IPS-20b (cell line): ENCODE measurements at regions not wholly inside any gene's neighbourhood (a gene's known extent, or its start where the extent isn't known, plus 50 kb on each side); places are given as distances from the start of the nearest gene placed in this dataset.

Experiments
- H3K27ac ChIP-seq: one replicate; pipeline ENCODE4 v1.5.1; 2013; ENCODE audit warnings: low read length
- H3K27me3 ChIP-seq: 2 replicates; pipeline ENCODE4 v1.6.1; 2013; ENCODE audit warnings: mild to moderate bottlenecking, low read length, inconsistent platforms; ENCODE audit not compliant: insufficient read depth
- H3K36me3 ChIP-seq: 2 replicates; pipeline ENCODE4 v1.6.1; 2013; ENCODE audit warnings: low read depth, mild to moderate bottlenecking, inconsistent platforms, low read length, moderate library complexity; ENCODE audit not compliant: insufficient read depth
- H3K4me1 ChIP-seq: 2 replicates; pipeline ENCODE4 v1.6.1; 2013; ENCODE audit warnings: mild to moderate bottlenecking, control low read depth, inconsistent platforms, low read length, moderate library complexity; ENCODE audit not compliant: insufficient read depth
- H3K4me3 ChIP-seq: 2 replicates; pipeline ENCODE4 v1.5.1; 2013; ENCODE audit warnings: mild to moderate bottlenecking, low read length, inconsistent platforms
- H3K9ac ChIP-seq: 2 replicates; pipeline ENCODE4 v1.6.1; 2013; ENCODE audit warnings: low read depth, mild to moderate bottlenecking, inconsistent platforms, low read length, moderate library complexity
- H3K9me3 ChIP-seq: 2 replicates; pipeline ENCODE4 v1.6.1; 2013; ENCODE audit warnings: mild to moderate bottlenecking, low read depth, low read length, inconsistent platforms; ENCODE audit not compliant: insufficient read depth

GRCh38 chr10:123604506-123604905 lies 61.6 kb upstream of the GPR26 start:
- no peak overlapping the region for H3K9ac ChIP-seq

DNA sequence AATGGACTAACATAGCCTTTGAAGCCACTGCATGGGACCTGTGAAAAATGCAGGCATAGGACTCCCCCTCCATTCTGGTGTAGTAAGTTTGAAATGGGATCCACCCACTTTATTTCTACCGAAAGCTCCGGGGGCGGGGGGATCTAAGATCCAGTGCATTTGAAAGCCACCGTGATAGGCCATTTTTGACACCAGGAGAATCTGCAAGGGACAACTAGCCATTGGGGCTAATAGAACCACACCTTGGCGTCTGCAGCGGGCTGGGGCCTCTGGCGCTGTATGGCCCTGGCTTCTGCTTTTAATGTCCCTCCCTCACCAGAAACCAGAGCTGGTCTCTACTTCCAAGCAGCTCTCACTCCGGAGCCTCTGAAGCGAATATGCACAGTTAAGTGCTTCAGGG lies 60.1 kb upstream of the GPR26 start:
- Histone ChIP-seq H3K27ac (no peak overlapping the region), H3K4me1 (peaks cover 39% of the 10 kb centered on the region), H3K9me3 (no peaks in the 10 kb centered on the region), H3K36me3 (no peaks in the 10 kb centered on the region), H3K4me3 (no peak overlapping the region), H3K9ac (no peak overlapping the region), H3K27me3 (no peaks in the 10 kb centered on the region)

More at GRCh38 chr10:123604506-123604905, 61.6 kb upstream of the GPR26 start:
- H3K27ac ChIP-seq = no peak overlapping the region
- no peaks in the 10 kb centered on the region for H3K9me3 ChIP-seq
- no peaks in the 10 kb centered on the region for H3K36me3 ChIP-seq
- H3K27me3 ChIP-seq = no peaks in the 10 kb centered on the region
- peaks cover 39% of the 10 kb centered on the region for H3K4me1 ChIP-seq
- no peak overlapping the region for H3K4me3 ChIP-seq

DNA sequence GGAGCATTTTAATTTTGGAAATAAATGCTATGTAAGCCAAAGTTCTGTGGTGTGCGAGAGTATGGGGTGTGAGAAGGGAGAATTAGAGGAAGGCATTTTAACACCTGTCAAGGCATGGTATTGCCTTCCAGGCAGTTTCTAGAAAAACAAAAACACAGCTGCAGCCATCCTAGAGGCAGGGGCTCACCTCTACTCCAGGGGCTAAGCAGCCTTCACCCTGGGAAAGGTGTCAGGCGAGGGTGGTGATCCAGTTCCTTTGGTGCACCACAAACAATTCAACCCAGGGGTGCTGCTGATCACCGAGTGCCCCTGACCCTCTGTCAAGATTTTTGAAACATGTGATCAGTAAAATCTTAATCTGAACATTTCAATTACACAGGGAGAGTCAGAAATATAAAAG lies 59.2 kb upstream of the GPR26 start:
- Histone ChIP-seq H3K36me3 (no peaks in the 10 kb centered on the region), H3K4me1 (peaks cover 39% of the 10 kb centered on the region), H3K4me3 (peak overlapping the region; percentile 58), H3K9me3 (no peaks in the 10 kb centered on the region), H3K9ac (peak overlapping the region; percentile 45; the same call in 1 of the 2 replicates), H3K27ac (no peak overlapping the region), H3K27me3 (no peaks in the 10 kb centered on the region)

- Histone ChIP-seq H3K27ac (no peak overlapping the region), H3K36me3 (no peaks in the 10 kb centered on the region), H3K27me3 (no peaks in the 10 kb centered on the region), H3K4me3 (peak overlapping the region; percentile 58), H3K9me3 (no peaks in the 10 kb centered on the region), H3K9ac (peak overlapping the region; percentile 45; the same call in 1 of the 2 replicates), H3K4me1 (peaks cover 39% of the 10 kb centered on the region)
These were observed 58.8 kb upstream of the GPR26 start for GRCh38 chr10:123607386-123607785.

- peak overlapping the region; percentile 58 for H3K4me3 ChIP-seq
- no peaks in the 10 kb centered on the region for H3K27me3 ChIP-seq
- H3K27ac ChIP-seq = no peak overlapping the region
- H3K9ac ChIP-seq = no peak overlapping the region; the same call in 1 of the 2 replicates
- peaks cover 39% of the 10 kb centered on the region for H3K4me1 ChIP-seq
- no peaks in the 10 kb centered on the region for H3K36me3 ChIP-seq
- no peaks in the 10 kb centered on the region for H3K9me3 ChIP-seq
These were observed 58.1 kb upstream of the GPR26 start for GRCh38 chr10:123608047-123608446.

GRCh38 chr10:123611243-123611642 lies 54.9 kb upstream of the GPR26 start:
- Histone ChIP-seq H3K9me3 (no peaks in the 10 kb centered on the region), H3K27me3 (0 out of 2 replicates have a peak, but pooled peaks cover 8% of the 10 kb centered on the region), H3K27ac (no peak overlapping the region), H3K4me1 (peaks cover 27% of the 10 kb centered on the region), H3K36me3 (no peaks in the 10 kb centered on the region), H3K9ac (no peak overlapping the region), H3K4me3 (no peak overlapping the region)

GRCh38 chr10:123611876-123612275 lies 54.3 kb upstream of the GPR26 start:
- no peak overlapping the region for H3K9ac ChIP-seq
- no peak overlapping the region for H3K4me3 ChIP-seq
- no peaks in the 10 kb centered on the region for H3K36me3 ChIP-seq
- peaks cover 23% of the 10 kb centered on the region for H3K4me1 ChIP-seq
- 0 out of 2 replicates have a peak, but pooled peaks cover 8% of the 10 kb centered on the region for H3K27me3 ChIP-seq
- H3K9me3 ChIP-seq = no peaks in the 10 kb centered on the region
- H3K27ac ChIP-seq = no peak overlapping the region

GRCh38 chr10:123613346-123613850 lies 52.8 kb upstream of the GPR26 start:
- no peak overlapping the region for H3K9ac ChIP-seq
- no peaks in the 10 kb centered on the region for H3K9me3 ChIP-seq
- peaks cover 9% of the 10 kb centered on the region for H3K4me1 ChIP-seq
- H3K4me3 ChIP-seq = no peak overlapping the region
- 0 out of 2 replicates have a peak, but pooled peaks cover 8% of the 10 kb centered on the region for H3K27me3 ChIP-seq
- H3K27ac ChIP-seq = no peak overlapping the region
- no peaks in the 10 kb centered on the region for H3K36me3 ChIP-seq

DNA sequence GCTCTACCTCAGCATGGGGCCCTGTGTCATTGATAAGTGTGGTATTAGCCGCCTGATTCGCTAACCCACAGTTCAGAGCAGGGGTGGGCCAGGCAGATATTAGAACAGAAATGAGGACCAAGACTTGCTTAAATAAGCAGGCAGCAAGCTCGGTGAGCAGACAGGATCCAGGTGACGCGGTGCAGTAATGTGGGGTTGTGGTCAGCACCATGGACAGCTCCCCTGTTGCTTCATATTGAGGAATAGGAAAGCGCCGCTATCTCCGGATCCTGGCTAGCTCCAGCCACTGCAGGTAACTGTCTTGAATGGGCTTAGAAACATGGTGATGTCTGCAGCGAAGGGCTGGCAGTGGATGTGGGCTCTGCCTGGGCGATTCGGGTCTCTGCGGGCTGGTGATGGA lies 51.3 kb upstream of the GPR26 start:
- no peaks in the 10 kb centered on the region for H3K9me3 ChIP-seq
- H3K27me3 ChIP-seq = 0 out of 2 replicates have a peak, but pooled peaks cover 8% of the 10 kb centered on the region
- no peak overlapping the region for H3K27ac ChIP-seq
- H3K36me3 ChIP-seq = no peaks in the 10 kb centered on the region
- H3K4me1 ChIP-seq = no peaks in the 10 kb centered on the region
- H3K9ac ChIP-seq = no peak overlapping the region
- H3K4me3 ChIP-seq = no peak overlapping the region
